Inflammatory macrophage (primary cell): ENCODE measurements at regions not wholly inside any gene's neighbourhood (a gene's known extent, or its start where the extent isn't known, plus 50 kb on each side); places are given as distances from the start of the nearest gene placed in this dataset.
A peak's percentile ranks its signal among the peaks of the same experiment; 100 is the strongest.

Experiments used
- DNase-seq, 2 donors: peaks; one replicate each; pipeline ENCODE4 v3.0.0-alpha.2; 2020 to 2022

- no peak for DNase-seq
Observed at GRCh38 chr2:147260241-147260640, 584.6 kb upstream of the ACVR2A start.

- DNase-seq: no peak
Observed at GRCh38 chr2:147255812-147256211, 589.0 kb upstream of the ACVR2A start.

- no peak for DNase-seq
Observed at GRCh38 chr2:147250652-147251356, 594.0 kb upstream of the ACVR2A start.

GRCh38 chr2:147247749-147248148, 597.1 kb upstream of the ACVR2A start:
- no peak for DNase-seq

GRCh38 chr2:147242445-147242844, 602.4 kb upstream of the ACVR2A start:
- DNase-seq: no peak

- no peak for DNase-seq
Observed at GRCh38 chr2:147236601-147237000, 608.2 kb upstream of the ACVR2A start.

GRCh38 chr2:147232225-147232669, 612.6 kb upstream of the ACVR2A start:
- no peak for DNase-seq

GRCh38 chr2:147231607-147232006, 613.2 kb upstream of the ACVR2A start:
- DNase-seq: no peak

GRCh38 chr2:147231081-147231480, 613.7 kb upstream of the ACVR2A start:
- DNase-seq: no peak

- DNase-seq: no peak
Observed at GRCh38 chr2:147227313-147227712, 617.5 kb upstream of the ACVR2A start.

- DNase-seq: no peak
Observed at GRCh38 chr2:147224070-147224469, 620.8 kb upstream of the ACVR2A start.

- no peak for DNase-seq
Observed at GRCh38 chr2:147223553-147224060, 621.2 kb upstream of the ACVR2A start.

GRCh38 chr2:147223119-147223518, 621.7 kb upstream of the ACVR2A start:
- DNase-seq: no peak

- DNase-seq: no peak
Observed at GRCh38 chr2:147222506-147222905, 622.3 kb upstream of the ACVR2A start.

- no peak for DNase-seq
Observed at GRCh38 chr2:147214914-147215313, 629.9 kb upstream of the ACVR2A start.

GRCh38 chr2:147211484-147211883, 633.3 kb upstream of the ACVR2A start:
- DNase-seq: no peak

- no peak for DNase-seq
Observed at GRCh38 chr2:147204102-147204501, 640.7 kb upstream of the ACVR2A start.

GRCh38 chr2:147198651-147199171, 646.1 kb upstream of the ACVR2A start:
- no peak for DNase-seq

GRCh38 chr2:147197754-147198483, 646.9 kb upstream of the ACVR2A start:
- DNase-seq: no peak

- DNase-seq: peak in 1 of 2 donors; percentile 23
Observed at GRCh38 chr2:147182260-147182659, 662.6 kb upstream of the ACVR2A start.

GRCh38 chr2:147181351-147182029, 663.3 kb upstream of the ACVR2A start:
- DNase-seq: no peak

- DNase-seq: no peak
Observed at GRCh38 chr2:147177071-147177857, 667.6 kb upstream of the ACVR2A start.
